Erythroblast (primary cell): ENCODE measurements at regions not wholly inside any gene's neighbourhood (a gene's known extent, or its start where the extent isn't known, plus 50 kb on each side); places are given as distances from the start of the nearest gene placed in this dataset.

Experiments used
- GATA1 ChIP-seq: IDR thresholded peaks from 2 replicates; pipeline ENCODE4 v1.6.1; 2011; ENCODE audit warnings: low read depth, mild to moderate bottlenecking, control low read depth, low read length, moderate library complexity
- POLR2A ChIP-seq: IDR thresholded peaks from 2 replicates; pipeline ENCODE4 v1.6.1; 2011; ENCODE audit warnings: mild to moderate bottlenecking, low read length

DNA sequence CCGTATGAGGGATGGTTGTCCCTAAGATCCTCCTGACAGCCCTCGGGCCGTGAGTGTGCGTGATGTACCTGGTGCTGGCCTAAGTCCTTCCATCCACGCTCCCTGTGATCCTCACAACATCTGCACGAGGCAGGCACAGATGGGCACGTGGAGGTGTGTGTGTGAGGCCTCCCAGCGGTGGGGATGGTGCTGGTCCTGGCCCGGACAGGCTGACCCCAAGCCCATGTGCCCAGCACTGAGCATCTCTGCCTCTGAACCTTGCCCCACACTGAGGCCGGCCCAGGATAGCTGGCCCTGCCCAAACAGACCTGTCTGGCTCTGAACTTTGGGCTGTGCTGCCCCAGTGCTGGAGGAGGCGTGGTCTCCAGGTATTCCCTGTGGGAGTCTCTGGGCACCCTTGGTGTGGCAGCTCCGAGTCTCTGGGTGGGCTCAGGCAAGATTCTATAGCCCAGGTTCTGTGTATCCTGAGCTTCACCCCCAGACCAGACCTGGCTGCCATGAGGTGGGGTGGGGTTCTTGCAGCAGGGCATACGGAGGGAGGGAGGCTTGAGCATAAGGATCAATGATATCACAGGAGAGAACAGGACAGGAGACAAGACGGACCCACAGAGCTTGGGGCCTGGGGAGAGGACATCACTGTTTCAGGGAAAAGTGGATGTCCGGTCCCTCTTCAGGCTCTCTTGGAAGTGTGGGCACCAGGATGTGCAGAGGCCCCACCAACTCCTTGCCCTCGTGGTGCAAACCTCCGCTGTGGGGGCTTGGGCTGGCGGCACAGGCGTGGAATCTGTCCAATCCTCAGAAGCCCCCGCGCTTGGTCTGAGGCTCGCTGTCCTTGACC, 881.8 kb downstream of the BRD1 start:
- TF ChIP-seq GATA1, result no peak
- no peak for TF ChIP-seq POLR2A
